GM06990 (cell line): ENCODE measurements at regions not wholly inside any gene's neighbourhood (a gene's known extent, or its start where the extent isn't known, plus 50 kb on each side); places are given as distances from the start of the nearest gene placed in this dataset.

Experiments used
- DNase-seq: peaks from one replicate; pipeline ENCODE4 v3.0.0-alpha.2; 2011; ENCODE audit not compliant: insufficient read length; ENCODE audit errors: extremely low read depth
- H3K27me3 ChIP-seq: replicated peaks from 2 replicates; pipeline ENCODE4 v1.6.0; 2011; ENCODE audit warnings: low read length; ENCODE audit not compliant: control insufficient read depth, insufficient read depth
- H3K36me3 ChIP-seq: 2 replicates; pipeline ENCODE4 v1.5.1; 2011; ENCODE audit warnings: low read length; ENCODE audit not compliant: control insufficient read depth, insufficient read depth
- H3K4me3 ChIP-seq: replicated peaks from 2 replicates; pipeline ENCODE4 v1.5.1; 2011; ENCODE audit warnings: low read depth, mild to moderate bottlenecking, control low read depth, low read length
- TF ChIP-seq, protein P1 (sequence below): IDR thresholded peaks from 2 replicates; pipeline ENCODE4 v1.5.1; 2011; ENCODE audit warnings: low read length, control low read depth, mild to moderate bottlenecking, inconsistent platforms; ENCODE audit not compliant: insufficient read depth, poor library complexity, severe bottlenecking

DNA sequence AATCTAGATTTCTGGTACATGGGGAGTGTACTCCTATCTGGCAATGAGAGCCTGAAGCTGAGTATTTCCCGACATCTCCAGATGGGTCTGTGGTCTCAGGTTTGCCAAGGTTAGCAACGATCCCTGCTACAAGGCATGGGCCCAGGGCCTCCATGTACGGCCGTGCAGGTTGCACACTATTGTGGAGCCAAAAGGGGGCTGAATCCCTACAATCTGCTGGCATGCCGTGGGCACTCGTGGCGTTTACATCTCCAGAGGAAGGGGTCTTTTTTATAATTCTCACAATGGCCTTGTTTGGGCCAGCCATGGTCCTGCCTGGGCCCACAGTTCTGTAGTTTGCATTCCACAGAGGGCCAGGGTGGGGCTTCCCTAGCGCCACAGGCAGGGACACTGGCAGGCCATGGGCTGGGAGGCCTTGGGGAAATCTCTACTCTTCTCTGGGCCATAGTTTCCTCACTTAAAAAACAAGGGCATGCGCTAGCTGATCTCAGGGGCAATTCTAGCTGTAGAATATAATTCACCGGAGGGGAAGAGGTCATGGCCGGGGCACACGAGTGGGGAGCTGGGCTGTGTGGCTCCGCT, 68.9 kb upstream of the TLE3 start:
- no peak for DNase-seq
- TF ChIP-seq, protein P1, sequence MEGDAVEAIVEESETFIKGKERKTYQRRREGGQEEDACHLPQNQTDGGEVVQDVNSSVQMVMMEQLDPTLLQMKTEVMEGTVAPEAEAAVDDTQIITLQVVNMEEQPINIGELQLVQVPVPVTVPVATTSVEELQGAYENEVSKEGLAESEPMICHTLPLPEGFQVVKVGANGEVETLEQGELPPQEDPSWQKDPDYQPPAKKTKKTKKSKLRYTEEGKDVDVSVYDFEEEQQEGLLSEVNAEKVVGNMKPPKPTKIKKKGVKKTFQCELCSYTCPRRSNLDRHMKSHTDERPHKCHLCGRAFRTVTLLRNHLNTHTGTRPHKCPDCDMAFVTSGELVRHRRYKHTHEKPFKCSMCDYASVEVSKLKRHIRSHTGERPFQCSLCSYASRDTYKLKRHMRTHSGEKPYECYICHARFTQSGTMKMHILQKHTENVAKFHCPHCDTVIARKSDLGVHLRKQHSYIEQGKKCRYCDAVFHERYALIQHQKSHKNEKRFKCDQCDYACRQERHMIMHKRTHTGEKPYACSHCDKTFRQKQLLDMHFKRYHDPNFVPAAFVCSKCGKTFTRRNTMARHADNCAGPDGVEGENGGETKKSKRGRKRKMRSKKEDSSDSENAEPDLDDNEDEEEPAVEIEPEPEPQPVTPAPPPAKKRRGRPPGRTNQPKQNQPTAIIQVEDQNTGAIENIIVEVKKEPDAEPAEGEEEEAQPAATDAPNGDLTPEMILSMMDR, result no peak
- no peaks in the 10 kb centered on the region for H3K27me3 ChIP-seq
- H3K36me3 ChIP-seq, result no peaks in the 10 kb centered on the region
- no peak overlapping the region for H3K4me3 ChIP-seq

DNA sequence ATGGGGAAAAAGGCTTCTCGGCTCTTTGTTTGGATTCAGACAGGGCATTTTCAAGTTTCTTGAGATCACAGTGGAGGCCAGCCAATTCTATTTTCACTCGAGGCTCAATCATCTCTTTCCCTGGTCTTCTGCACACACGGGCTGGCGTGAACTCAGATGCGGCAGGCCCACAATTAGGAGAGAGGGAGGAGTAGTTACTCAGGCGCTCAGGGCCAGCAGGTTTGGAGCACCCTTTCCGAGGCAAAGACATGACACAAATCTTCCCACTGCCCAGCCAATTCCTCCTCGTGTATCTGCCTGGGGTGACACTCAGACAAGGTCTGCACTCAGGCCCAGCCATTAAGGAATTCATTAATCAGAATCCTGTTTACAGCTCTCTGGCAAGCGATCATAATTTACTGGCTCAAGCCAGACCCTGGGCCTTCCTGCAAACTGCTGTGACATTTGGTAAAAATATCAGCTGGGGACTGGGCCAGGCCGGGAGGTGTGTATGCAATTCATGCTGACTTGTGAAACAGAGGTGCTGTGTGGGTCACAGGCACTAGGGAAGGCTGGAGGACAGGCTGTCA, 68.1 kb upstream of the TLE3 start:
- no peaks in the 10 kb centered on the region for H3K36me3 ChIP-seq
- no peak for DNase-seq
- H3K27me3 ChIP-seq, result no peaks in the 10 kb centered on the region
- TF ChIP-seq, protein P1, result no peak
- H3K4me3 ChIP-seq, result no peak overlapping the region

DNA sequence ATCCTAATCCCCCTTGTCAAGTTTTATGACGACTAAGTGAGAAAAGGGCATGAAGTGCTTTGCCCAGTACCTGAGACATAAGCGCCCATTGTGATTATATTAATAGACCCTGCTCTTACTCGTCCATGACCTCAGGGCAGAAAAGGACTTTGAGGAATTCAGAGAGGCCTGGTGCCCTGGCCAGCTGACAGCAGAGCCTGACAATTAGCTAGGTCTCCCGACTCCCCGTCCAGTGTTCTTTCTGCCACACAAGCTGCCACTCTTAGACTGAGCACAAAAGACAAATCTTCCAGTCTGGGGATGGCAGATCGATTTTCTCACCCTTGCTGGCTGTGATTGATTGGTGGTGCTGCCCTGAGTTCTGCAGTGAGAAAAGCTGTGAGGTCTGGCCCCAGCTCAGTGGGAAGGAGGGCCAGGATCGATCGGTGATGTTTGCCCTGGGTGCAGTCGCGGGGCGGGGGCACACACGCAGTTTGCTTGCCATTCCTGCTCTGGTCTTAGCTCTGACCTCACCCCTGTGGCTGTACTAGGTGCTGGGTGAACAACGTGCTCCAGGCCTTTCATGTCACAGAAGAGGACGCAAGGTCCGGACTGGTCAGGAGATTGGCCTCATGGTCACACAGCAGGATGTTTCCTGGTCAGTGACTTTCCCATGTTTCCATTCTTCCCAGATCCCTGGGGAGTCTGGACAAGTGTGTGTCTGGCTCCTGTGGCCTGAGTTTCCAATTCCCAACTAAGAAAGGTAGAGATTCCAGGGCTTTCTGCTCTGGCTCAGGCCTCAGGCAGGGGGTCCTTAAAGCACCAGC, 67.4 kb upstream of the TLE3 start:
- TF ChIP-seq, protein P1, result no peak
- H3K4me3 ChIP-seq, result no peak overlapping the region
- no peaks in the 10 kb centered on the region for H3K36me3 ChIP-seq
- no peak for DNase-seq
- no peaks in the 10 kb centered on the region for H3K27me3 ChIP-seq

DNA sequence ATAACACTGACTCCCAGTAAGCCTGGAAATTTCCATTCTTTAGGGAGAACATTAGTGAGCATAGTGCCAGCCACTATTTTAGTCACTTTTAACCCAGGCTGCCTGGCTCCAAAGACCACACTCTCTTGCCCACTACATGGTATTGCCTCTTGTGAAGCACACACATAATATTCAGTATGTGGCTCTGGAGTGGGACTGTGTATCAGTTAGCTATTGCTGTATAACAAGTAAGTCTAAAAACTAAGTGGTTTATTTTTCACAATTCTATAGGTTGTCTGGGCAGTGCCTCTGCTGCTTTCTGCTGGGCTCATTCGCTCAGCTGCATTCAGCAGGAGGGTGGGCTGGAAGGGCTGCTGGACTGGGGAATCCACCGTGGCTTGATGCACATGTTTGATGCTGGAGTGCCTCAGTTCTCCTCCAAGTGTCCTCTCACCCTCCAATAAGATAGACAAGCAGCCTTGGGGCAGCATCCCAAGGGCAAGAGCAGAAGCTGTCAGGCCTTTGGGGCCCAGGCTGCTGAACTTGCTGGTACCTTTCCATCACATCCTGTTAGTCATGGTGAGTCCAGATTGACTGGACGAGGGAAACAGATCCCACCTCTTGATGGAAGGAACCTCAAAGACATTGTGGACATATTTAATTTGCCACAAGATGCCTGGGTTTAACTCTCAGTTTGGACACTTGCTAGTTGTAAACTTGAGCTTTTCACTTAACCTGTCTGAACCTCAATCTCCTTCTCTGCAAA, 66.6 kb upstream of the TLE3 start:
- no peak overlapping the region for H3K4me3 ChIP-seq
- H3K27me3 ChIP-seq, result no peaks in the 10 kb centered on the region
- no peak for DNase-seq
- TF ChIP-seq, protein P1, result no peak
- H3K36me3 ChIP-seq, result no peaks in the 10 kb centered on the region

DNA sequence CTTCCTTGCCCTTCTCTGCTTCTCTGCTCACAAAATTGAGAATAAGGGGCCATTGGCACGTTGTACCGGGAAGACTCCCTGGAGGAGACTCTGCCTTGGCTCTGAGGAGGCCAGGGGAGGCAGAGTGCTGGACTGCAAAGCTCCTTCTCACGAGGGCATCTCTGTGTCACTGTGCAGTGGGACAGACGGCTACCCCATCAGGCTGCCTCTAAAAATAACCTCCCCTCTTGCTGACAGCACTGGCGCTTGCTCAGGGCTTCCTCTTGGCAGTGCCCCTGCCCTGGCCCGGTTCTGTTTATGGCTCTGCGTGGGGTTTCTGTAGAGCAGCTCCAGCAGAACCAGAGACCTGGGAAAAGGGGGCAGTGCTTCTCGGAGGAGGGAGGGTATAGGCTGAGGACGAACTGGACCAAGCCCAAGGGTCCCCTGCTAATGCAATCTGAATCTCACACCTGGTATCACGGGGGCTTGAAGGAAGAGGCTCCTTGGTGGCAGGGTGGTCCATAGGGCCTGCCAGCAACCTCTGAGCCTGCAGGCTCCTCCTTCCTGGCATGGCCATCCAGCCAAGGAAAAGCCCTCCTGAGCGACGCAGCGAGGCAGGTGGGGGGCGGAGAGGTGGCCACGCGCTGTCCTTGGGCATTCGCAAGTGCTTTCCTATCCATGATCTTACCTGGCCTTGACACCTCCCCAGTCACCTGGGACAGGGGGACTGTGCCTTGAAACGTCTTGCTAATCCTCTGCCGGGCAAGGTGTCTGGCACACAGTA, 63.3 kb upstream of the TLE3 start:
- H3K4me3 ChIP-seq, result no peak overlapping the region
- TF ChIP-seq, protein P1, result no peak
- H3K36me3 ChIP-seq, result no peaks in the 10 kb centered on the region
- H3K27me3 ChIP-seq, result no peaks in the 10 kb centered on the region
- DNase-seq, result no peak
